Smooth muscle cell (in vitro differentiated cells): ENCODE measurements at regions not wholly inside any gene's neighbourhood (a gene's known extent, or its start where the extent isn't known, plus 50 kb on each side); places are given as distances from the start of the nearest gene placed in this dataset.

Source experiments
- DNase-seq: peaks from one replicate; lab custom pipeline; 2025; ENCODE audit not compliant: unreplicated experiment; lab: John Stamatoyannopoulos, UW
- H2AFZ ChIP-seq: fragments of 200-600 bp; sonication (generic); 2 replicates; pipeline ENCODE4 v1.6.0; 2016; ENCODE audit warnings: antibody characterized with exemption, low read depth, mild to moderate bottlenecking
- H3F3A ChIP-seq: fragments of 200-600 bp; sonication (generic); 2 replicates; pipeline ENCODE4 v1.6.0; 2017; ENCODE audit warnings: antibody characterized with exemption, low read depth
- H3K27ac ChIP-seq: fragments of 200-600 bp; sonication (generic); 2 replicates; pipeline ENCODE4 v1.5.1; 2016; ENCODE audit warnings: low read depth, mild to moderate bottlenecking
- H3K27me3 ChIP-seq: fragments of 200-600 bp; sonication (generic); 2 replicates; pipeline ENCODE4 v1.6.1; 2016; ENCODE audit warnings: low read depth, mild to moderate bottlenecking
- H3K36me3 ChIP-seq: fragments of 200-600 bp; sonication (generic); 2 replicates; pipeline ENCODE4 v1.5.1; 2016; ENCODE audit warnings: low read depth
- H3K4me1 ChIP-seq: fragments of 200-600 bp; sonication (generic); 2 replicates; pipeline ENCODE4 v1.5.1; 2016; ENCODE audit warnings: low read depth
- H3K4me2 ChIP-seq: fragments of 200-600 bp; sonication (generic); 2 replicates; pipeline ENCODE4 v1.6.0; 2016; ENCODE audit warnings: mild to moderate bottlenecking
- H3K4me3 ChIP-seq: fragments of 200-600 bp; sonication (generic); 2 replicates; pipeline ENCODE4 v1.5.1; 2016; ENCODE audit warnings: mild to moderate bottlenecking
- H3K79me2 ChIP-seq: fragments of 200-600 bp; sonication (generic); 2 replicates; pipeline ENCODE4 v1.6.0; 2016; ENCODE audit warnings: low read depth, mild to moderate bottlenecking
- H3K9ac ChIP-seq: fragments of 200-600 bp; sonication (generic); 2 replicates; pipeline ENCODE4 v1.6.0; 2016; ENCODE audit warnings: low read depth
- H3K9me3 ChIP-seq: fragments of 200-600 bp; sonication (generic); replicated peaks from 2 replicates; pipeline ENCODE4 v1.5.1; 2016; ENCODE audit warnings: low read depth
- H4K20me1 ChIP-seq: fragments of 200-600 bp; sonication (generic); 2 replicates; pipeline ENCODE4 v1.6.0; 2016; ENCODE audit warnings: low read depth
- WGBS: methylation state at CpG from one replicate; pipeline ENCODE4 v1.1.7; 2016; ENCODE audit warnings: low lambda C conversion rate; 5-methylcytosine and 5-hydroxymethylcytosine counted together
- TF ChIP-seq, protein P1 (sequence below): fragments of 200-600 bp; sonication (generic); IDR thresholded peaks from 2 replicates; pipeline ENCODE4 v1.5.1; 2017; ENCODE audit warnings: borderline replicate concordance, mild to moderate bottlenecking, antibody characterized with exemption; ENCODE audit not compliant: insufficient read depth, poor library complexity, severe bottlenecking

DNA sequence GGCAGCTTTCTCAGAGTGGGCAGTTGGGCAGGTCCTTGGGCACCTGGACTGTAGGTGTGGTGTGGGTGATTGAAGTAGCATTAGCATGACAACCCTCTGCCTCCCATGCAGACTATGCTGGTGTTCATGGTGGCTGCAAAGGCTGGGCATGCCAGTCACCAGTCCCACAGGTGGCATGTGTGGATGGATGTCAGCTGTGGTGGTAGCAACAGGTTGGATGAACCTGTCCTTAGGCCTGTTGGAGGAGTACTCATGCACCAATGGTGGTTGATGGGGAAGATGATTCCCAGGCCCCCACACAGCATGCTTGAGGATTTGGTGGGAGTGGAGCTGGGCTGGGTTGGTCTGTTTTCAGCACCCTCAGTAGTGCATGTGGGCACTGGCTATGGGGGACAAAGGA, 251.1 kb downstream of the PAX1 start:
- H3K4me2 ChIP-seq: no peak overlapping the region
- no peak overlapping the region for H2AFZ ChIP-seq
- no peaks in the 10 kb centered on the region for H3K4me1 ChIP-seq
- no peak overlapping the region for H3K27ac ChIP-seq
- H3K36me3 ChIP-seq: no peaks in the 10 kb centered on the region
- H4K20me1 ChIP-seq: no peaks in the 10 kb centered on the region
- H3K9ac ChIP-seq: no peak overlapping the region
- H3K4me3 ChIP-seq: no peak overlapping the region
- TF ChIP-seq, protein P1, sequence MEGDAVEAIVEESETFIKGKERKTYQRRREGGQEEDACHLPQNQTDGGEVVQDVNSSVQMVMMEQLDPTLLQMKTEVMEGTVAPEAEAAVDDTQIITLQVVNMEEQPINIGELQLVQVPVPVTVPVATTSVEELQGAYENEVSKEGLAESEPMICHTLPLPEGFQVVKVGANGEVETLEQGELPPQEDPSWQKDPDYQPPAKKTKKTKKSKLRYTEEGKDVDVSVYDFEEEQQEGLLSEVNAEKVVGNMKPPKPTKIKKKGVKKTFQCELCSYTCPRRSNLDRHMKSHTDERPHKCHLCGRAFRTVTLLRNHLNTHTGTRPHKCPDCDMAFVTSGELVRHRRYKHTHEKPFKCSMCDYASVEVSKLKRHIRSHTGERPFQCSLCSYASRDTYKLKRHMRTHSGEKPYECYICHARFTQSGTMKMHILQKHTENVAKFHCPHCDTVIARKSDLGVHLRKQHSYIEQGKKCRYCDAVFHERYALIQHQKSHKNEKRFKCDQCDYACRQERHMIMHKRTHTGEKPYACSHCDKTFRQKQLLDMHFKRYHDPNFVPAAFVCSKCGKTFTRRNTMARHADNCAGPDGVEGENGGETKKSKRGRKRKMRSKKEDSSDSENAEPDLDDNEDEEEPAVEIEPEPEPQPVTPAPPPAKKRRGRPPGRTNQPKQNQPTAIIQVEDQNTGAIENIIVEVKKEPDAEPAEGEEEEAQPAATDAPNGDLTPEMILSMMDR: no peak
- H3K27me3 ChIP-seq: no peaks in the 10 kb centered on the region
- no peaks in the 10 kb centered on the region for H3F3A ChIP-seq
- H3K9me3 ChIP-seq: no peaks in the 10 kb centered on the region
- no peak for DNase-seq
- no peaks in the 10 kb centered on the region for H3K79me2 ChIP-seq

DNA sequence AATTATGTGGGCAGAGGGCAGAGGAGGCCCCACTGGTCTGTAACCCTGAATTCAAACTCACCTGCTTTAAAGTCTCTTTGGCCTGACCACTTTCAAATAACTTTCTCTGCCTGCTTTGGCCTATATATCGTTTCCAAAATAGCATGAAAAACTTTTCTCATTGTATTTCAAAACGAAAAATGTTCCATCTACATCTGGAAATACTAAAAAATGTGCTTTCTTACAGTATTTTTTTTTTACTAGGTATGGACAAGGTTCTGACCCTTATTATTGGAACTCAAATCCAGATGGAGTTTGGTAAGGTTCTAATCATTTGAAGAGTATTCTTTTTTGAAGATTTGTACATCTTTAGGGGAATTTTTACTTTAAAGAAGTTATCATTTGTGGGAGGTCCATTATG, 241.9 kb downstream of the PAX1 start:
- Histone ChIP-seq H3F3A (no peaks in the 10 kb centered on the region), H3K9me3 (no peaks in the 10 kb centered on the region), H3K27ac (no peak overlapping the region), H4K20me1 (no peaks in the 10 kb centered on the region), H3K9ac (no peak overlapping the region), H3K27me3 (no peaks in the 10 kb centered on the region), H2AFZ (no peak overlapping the region), H3K36me3 (no peaks in the 10 kb centered on the region), H3K79me2 (no peaks in the 10 kb centered on the region), H3K4me1 (no peaks in the 10 kb centered on the region), H3K4me3 (no peak overlapping the region), H3K4me2 (no peak overlapping the region)
- TF ChIP-seq, protein P1: no peak
- WGBS: 64% methylated on average over 2 of the region's 2 CpGs
- no peak for DNase-seq

DNA sequence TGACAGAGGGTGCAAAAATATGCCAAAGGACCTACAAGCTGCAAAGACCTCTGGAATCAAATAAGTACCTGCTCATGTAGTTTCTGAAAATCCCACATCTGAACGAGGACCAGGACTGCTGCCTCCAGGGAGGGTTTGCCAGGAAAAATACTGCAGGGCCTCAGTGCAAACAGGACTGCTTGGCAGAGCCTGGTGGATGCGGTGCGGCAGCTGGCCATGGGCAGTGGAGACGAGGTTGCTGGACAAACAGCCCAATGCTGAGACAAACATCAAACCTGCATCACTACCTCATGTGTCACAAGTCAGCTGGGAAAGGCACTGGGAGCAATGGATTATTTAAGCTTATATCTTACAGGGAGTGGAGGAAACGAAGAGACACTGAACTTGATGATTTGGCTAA, 238.8 kb downstream of the PAX1 start:
- Histone ChIP-seq H3K4me2 (no peak overlapping the region), H3K79me2 (no peaks in the 10 kb centered on the region), H3K36me3 (no peaks in the 10 kb centered on the region), H3K4me3 (no peak overlapping the region), H3K27ac (no peak overlapping the region), H3K4me1 (no peaks in the 10 kb centered on the region), H3K9ac (no peak overlapping the region), H3K27me3 (no peaks in the 10 kb centered on the region), H3K9me3 (no peaks in the 10 kb centered on the region), H2AFZ (no peak overlapping the region), H4K20me1 (no peaks in the 10 kb centered on the region), H3F3A (no peaks in the 10 kb centered on the region)
- TF ChIP-seq, protein P1: no peak
- 84% methylated on average over 5 of the region's 5 CpGs for WGBS
- DNase-seq: no peak

DNA sequence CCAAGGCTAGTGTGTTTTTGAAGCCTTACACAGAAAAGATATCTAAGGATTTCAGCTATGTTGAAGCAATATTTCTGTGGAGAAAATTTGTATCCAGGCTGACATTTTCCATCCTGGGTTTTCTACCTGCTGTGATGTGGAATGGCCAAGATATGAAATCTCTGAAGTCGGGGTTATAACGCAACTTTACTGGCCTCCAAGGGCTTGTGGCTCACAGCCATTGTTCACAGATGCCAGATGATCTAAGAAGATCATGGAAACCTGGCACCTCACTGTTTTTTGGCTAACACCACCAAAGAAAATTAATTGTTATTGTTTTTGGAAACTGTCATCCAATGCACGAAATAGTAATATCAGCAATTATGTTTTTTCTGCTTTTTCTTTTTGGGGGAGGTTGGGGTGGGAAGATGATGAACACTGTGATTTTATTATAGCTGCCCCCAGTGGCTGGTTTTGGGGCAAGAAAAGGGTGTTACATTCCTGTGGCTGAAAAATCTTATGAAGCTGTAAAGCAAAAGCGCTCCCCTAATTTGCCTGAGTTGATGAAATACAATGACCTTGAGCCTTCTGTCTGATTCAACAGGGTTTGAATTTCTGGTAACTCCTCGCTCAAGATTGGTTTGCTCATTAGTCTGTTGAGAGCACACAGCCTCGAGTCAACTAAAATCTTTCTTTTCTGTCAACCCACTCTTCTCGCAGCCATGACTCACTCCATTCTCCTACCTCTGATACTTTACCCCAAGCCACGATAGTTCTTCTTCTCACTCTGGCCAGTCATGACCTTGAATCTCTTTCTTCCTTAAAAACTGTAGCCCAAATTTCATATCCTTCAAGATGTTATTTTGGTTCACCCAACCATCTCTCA, 236.7 kb downstream of the PAX1 start:
- no peaks in the 10 kb centered on the region for H3K9me3 ChIP-seq
- 84% methylated on average over 8 of the region's 8 CpGs for WGBS
- H3K36me3 ChIP-seq: no peaks in the 10 kb centered on the region
- no peaks in the 10 kb centered on the region for H3K27me3 ChIP-seq
- H3K79me2 ChIP-seq: no peaks in the 10 kb centered on the region
- H2AFZ ChIP-seq: no peak overlapping the region
- H3K4me1 ChIP-seq: no peaks in the 10 kb centered on the region
- H3K4me2 ChIP-seq: no peak overlapping the region
- no peak overlapping the region for H3K9ac ChIP-seq
- no peak for DNase-seq
- no peaks in the 10 kb centered on the region for H3F3A ChIP-seq
- H4K20me1 ChIP-seq: no peaks in the 10 kb centered on the region
- H3K27ac ChIP-seq: no peak overlapping the region
- TF ChIP-seq, protein P1: no peak
- no peak overlapping the region for H3K4me3 ChIP-seq
